SH-SY5Y (cell line): ENCODE measurements at regions not wholly inside any gene's neighbourhood (a gene's known extent, or its start where the extent isn't known, plus 50 kb on each side); places are given as distances from the start of the nearest gene placed in this dataset.

Source experiments
- GATA2 ChIP-seq: IDR thresholded peaks from 2 replicates; pipeline ENCODE4 v1.6.1; 2011; ENCODE audit warnings: mild to moderate bottlenecking, low read depth, low read length
- GATA3 ChIP-seq: IDR thresholded peaks from 2 replicates; pipeline ENCODE4 v1.6.1; 2011; ENCODE audit warnings: low read depth, mild to moderate bottlenecking, low read length, moderate library complexity

DNA sequence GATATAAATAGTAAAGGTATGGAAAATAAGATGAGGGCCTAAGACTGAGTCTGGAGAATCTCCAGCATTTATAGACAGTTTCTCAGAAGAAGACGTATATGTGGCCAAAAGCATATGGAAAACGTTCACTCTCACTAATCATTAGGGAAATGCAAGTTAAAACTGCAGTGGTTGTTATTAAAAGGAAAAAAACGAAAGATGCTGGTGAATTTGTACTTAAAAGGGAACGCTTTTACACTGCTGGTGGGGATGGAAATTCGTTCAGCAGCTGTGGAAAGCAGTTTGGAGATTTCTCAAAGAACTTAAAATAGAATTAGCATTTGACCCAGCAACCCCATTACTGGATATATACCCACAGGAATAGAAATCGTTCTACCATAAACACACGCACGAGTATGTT lies 180.5 kb upstream of the CADM1 start:
- TF ChIP-seq GATA2, result no peak
- TF ChIP-seq GATA3, result no peak
